ENCODE measurements at regions not wholly inside any gene's neighbourhood (a gene's known extent, or its start where the extent isn't known, plus 50 kb on each side); places are given as distances from the start of the nearest gene placed in this dataset.
"Not testable (repeated sequence)": the region's sequence is repeated elsewhere in the genome, so short reads cannot be mapped to it uniquely, and the experiment has no call there.

- intact Hi-C loops (cut with micrococcal nuclease) = no loop called here
- POLR2A ChIA-PET (ENCODE audit: partially characterized antibody) = no interaction called here
- no peaks in the 10 kb centered on the region for H3K4me1 Mint-ChIP-seq
Observed at GRCh38 chr4:74559853-74560252, 114.9 kb downstream of the AREG start.

GRCh38 chr4:74567981-74568380 lies 123.0 kb downstream of the AREG start:
- POLR2A ChIA-PET (ENCODE audit: partially characterized antibody) = no interaction called here
- intact Hi-C loops (cut with micrococcal nuclease) = no loop called here
- H3K9me3 ChIP-seq (ENCODE audit: control insufficient read depth in 1 of 2, low read length in 2 of 2) = no peaks in the 10 kb centered on the region
- H3K27me3 ChIP-seq (ENCODE audit: insufficient read depth, low read length) = no peaks in the 10 kb centered on the region
- CTCF ChIA-PET (ENCODE audit: partially characterized antibody) = no interaction called here
- H3K4me1 ChIP-seq (ENCODE audit: insufficient read depth, low read length) = no peaks in the 10 kb centered on the region
- no peak for DNase-seq
- no peak overlapping the region for H3K4me3 Mint-ChIP-seq
- no peaks in the 10 kb centered on the region for H3K4me1 Mint-ChIP-seq
- no peak overlapping the region for H3K27ac ChIP-seq (ENCODE audit: low read depth, low read length)
- H3K36me3 Mint-ChIP-seq = peaks cover 0 to 4% of the 10 kb centered on the region in 2 donors
- H3K27me3 Mint-ChIP-seq = peaks cover 0 to 2% of the 10 kb centered on the region in 2 donors
- H3K36me3 ChIP-seq (ENCODE audit: insufficient read depth, low read length) = no peaks in the 10 kb centered on the region
- H3K27ac Mint-ChIP-seq = no peak overlapping the region
- H3K9me3 Mint-ChIP-seq = peaks cover 3 to 18% (median 8%) of the 10 kb centered on the region in 8 donors
- H3K4me3 ChIP-seq (ENCODE audit: low read length in 2 of 2) = no peak overlapping the region

More at GRCh38 chr4:74559853-74560252, 114.9 kb downstream of the AREG start:
- Mint-ChIP-seq H3K4me3 (peak overlapping the region in 1 of 8 donors; percentile 4), H3K9me3 (peaks cover 0 to 18% (median 4%) of the 10 kb centered on the region in 8 donors), H3K27me3 (no peaks in the 10 kb centered on the region), H3K27ac (no peak overlapping the region), H3K36me3 (peaks cover 0 to 4% of the 10 kb centered on the region in 2 donors)
- no peaks in the 10 kb centered on the region for H3K9me3 ChIP-seq (ENCODE audit: control insufficient read depth in 1 of 2, low read length in 2 of 2)
- H3K27me3 ChIP-seq (ENCODE audit: insufficient read depth, low read length) = no peaks in the 10 kb centered on the region
- H3K27ac ChIP-seq (ENCODE audit: low read depth, low read length) = no peak overlapping the region
- H3K4me1 ChIP-seq (ENCODE audit: insufficient read depth, low read length) = no peaks in the 10 kb centered on the region
- H3K4me3 ChIP-seq (ENCODE audit: low read length in 2 of 2) = no peak overlapping the region
- no peak for DNase-seq
- H3K36me3 ChIP-seq (ENCODE audit: insufficient read depth, low read length) = no peaks in the 10 kb centered on the region
- CTCF ChIA-PET (ENCODE audit: partially characterized antibody) = no interaction called here

- H3K4me1 ChIP-seq (ENCODE audit: insufficient read depth, low read length) = no peaks in the 10 kb centered on the region
- no peak overlapping the region for H3K27ac Mint-ChIP-seq
- H3K27me3 Mint-ChIP-seq = peaks cover 0 to 2% of the 10 kb centered on the region in 2 donors
- no peak for DNase-seq
- no peaks in the 10 kb centered on the region for H3K36me3 ChIP-seq (ENCODE audit: insufficient read depth, low read length)
- H3K9me3 Mint-ChIP-seq = peaks cover 0 to 18% (median 4%) of the 10 kb centered on the region in 8 donors
- intact Hi-C loops (cut with micrococcal nuclease) = no loop called here
- no peaks in the 10 kb centered on the region for H3K36me3 Mint-ChIP-seq
- no peaks in the 10 kb centered on the region for H3K4me1 Mint-ChIP-seq
- no peak overlapping the region for H3K4me3 Mint-ChIP-seq
- H3K27ac ChIP-seq (ENCODE audit: low read depth, low read length) = no peak overlapping the region
- H3K27me3 ChIP-seq (ENCODE audit: insufficient read depth, low read length) = no peaks in the 10 kb centered on the region
- POLR2A ChIA-PET (ENCODE audit: partially characterized antibody) = no interaction called here
- H3K4me3 ChIP-seq (ENCODE audit: low read length in 2 of 2) = no peak overlapping the region
- CTCF ChIA-PET (ENCODE audit: partially characterized antibody) = no interaction called here
- H3K9me3 ChIP-seq (ENCODE audit: control insufficient read depth in 1 of 2, low read length in 2 of 2) = no peaks in the 10 kb centered on the region
Observed at GRCh38 chr4:74570095-74570494, 125.2 kb downstream of the AREG start.

- Histone ChIP-seq H3K27me3 (ENCODE audit: insufficient read depth, low read length) (no peaks in the 10 kb centered on the region), H3K27ac (ENCODE audit: low read depth, low read length) (no peak overlapping the region), H3K4me3 (ENCODE audit: low read length in 2 of 2) (no peak overlapping the region), H3K4me1 (ENCODE audit: insufficient read depth, low read length) (no peaks in the 10 kb centered on the region), H3K9me3 (ENCODE audit: control insufficient read depth in 1 of 2, low read length in 2 of 2) (no peaks in the 10 kb centered on the region), H3K36me3 (ENCODE audit: insufficient read depth, low read length) (no peaks in the 10 kb centered on the region)
- Mint-ChIP-seq H3K4me1 (no peaks in the 10 kb centered on the region), H3K27me3 (peaks cover 2% of the 10 kb centered on the region in 2 donors), H3K27ac (no peak overlapping the region), H3K9me3 (no peaks in the 10 kb centered on the region), H3K4me3 (no peak overlapping the region), H3K36me3 (no peaks in the 10 kb centered on the region)
- ChIA-PET POLR2A (ENCODE audit: partially characterized antibody) (no interaction called here), CTCF (ENCODE audit: partially characterized antibody) (no interaction called here)
- intact Hi-C loops (cut with micrococcal nuclease) = no loop called here
- DNase-seq = no peak
Observed at GRCh38 chr4:74578329-74578728, 133.4 kb downstream of the AREG start.

GRCh38 chr4:74578865-74579264 lies 133.9 kb downstream of the AREG start:
- H3K27me3 Mint-ChIP-seq; DNase-seq; H3K9me3 ChIP-seq (ENCODE audit: control insufficient read depth in 1 of 2, low read length in 2 of 2); CTCF ChIA-PET (ENCODE audit: partially characterized antibody); H3K4me1 Mint-ChIP-seq; H3K36me3 ChIP-seq (ENCODE audit: insufficient read depth, low read length); intact Hi-C loops (cut with micrococcal nuclease); H3K27ac Mint-ChIP-seq; H3K4me1 ChIP-seq (ENCODE audit: insufficient read depth, low read length); H3K4me3 ChIP-seq (ENCODE audit: low read length in 2 of 2); H3K27ac ChIP-seq (ENCODE audit: low read depth, low read length); H3K4me3 Mint-ChIP-seq; H3K36me3 Mint-ChIP-seq; H3K27me3 ChIP-seq (ENCODE audit: insufficient read depth, low read length); POLR2A ChIA-PET (ENCODE audit: partially characterized antibody); H3K9me3 Mint-ChIP-seq: not testable (repeated sequence)

GRCh38 chr4:74583089-74583700 lies 138.3 kb downstream of the AREG start:
- H3K4me1 ChIP-seq (ENCODE audit: insufficient read depth, low read length) = no peaks in the 10 kb centered on the region
- H3K4me3 ChIP-seq (ENCODE audit: low read length in 2 of 2) = no peak overlapping the region
- no peak overlapping the region for H3K27ac ChIP-seq (ENCODE audit: low read depth, low read length)
- no peaks in the 10 kb centered on the region for H3K9me3 ChIP-seq (ENCODE audit: control insufficient read depth in 1 of 2, low read length in 2 of 2)
- ChIA-PET POLR2A (ENCODE audit: partially characterized antibody) (no interaction called here), CTCF (ENCODE audit: partially characterized antibody) (no interaction called here)
- H3K27me3 ChIP-seq (ENCODE audit: insufficient read depth, low read length) = no peaks in the 10 kb centered on the region
- no peak for DNase-seq
- Mint-ChIP-seq H3K27ac (no peak overlapping the region), H3K27me3 (peaks cover 0 to under 1% of the 10 kb centered on the region in 2 donors), H3K4me3 (no peak overlapping the region), H3K36me3 (no peaks in the 10 kb centered on the region), H3K9me3 (no peaks in the 10 kb centered on the region), H3K4me1 (no peaks in the 10 kb centered on the region)
- H3K36me3 ChIP-seq (ENCODE audit: insufficient read depth, low read length) = no peaks in the 10 kb centered on the region
- intact Hi-C loops (cut with micrococcal nuclease) = no loop called here

GRCh38 chr4:74583757-74584156 lies 138.8 kb downstream of the AREG start:
- H3K4me3 ChIP-seq (ENCODE audit: low read length in 2 of 2) = no peak overlapping the region
- Mint-ChIP-seq H3K27ac (no peak overlapping the region), H3K4me3 (no peak overlapping the region), H3K9me3 (no peaks in the 10 kb centered on the region), H3K4me1 (no peaks in the 10 kb centered on the region), H3K36me3 (no peaks in the 10 kb centered on the region), H3K27me3 (no peaks in the 10 kb centered on the region)
- H3K27me3 ChIP-seq (ENCODE audit: insufficient read depth, low read length) = no peaks in the 10 kb centered on the region
- intact Hi-C loops (cut with micrococcal nuclease) = no loop called here
- no peak overlapping the region for H3K27ac ChIP-seq (ENCODE audit: low read depth, low read length)
- ChIA-PET POLR2A (ENCODE audit: partially characterized antibody) (no interaction called here), CTCF (ENCODE audit: partially characterized antibody) (no interaction called here)
- no peaks in the 10 kb centered on the region for H3K9me3 ChIP-seq (ENCODE audit: control insufficient read depth in 1 of 2, low read length in 2 of 2)
- no peaks in the 10 kb centered on the region for H3K36me3 ChIP-seq (ENCODE audit: insufficient read depth, low read length)
- no peak for DNase-seq
- H3K4me1 ChIP-seq (ENCODE audit: insufficient read depth, low read length) = no peaks in the 10 kb centered on the region

GRCh38 chr4:74588350-74588749 lies 143.4 kb downstream of the AREG start:
- Histone ChIP-seq H3K27me3 (ENCODE audit: insufficient read depth, low read length) (no peaks in the 10 kb centered on the region), H3K4me1 (ENCODE audit: insufficient read depth, low read length) (no peaks in the 10 kb centered on the region), H3K9me3 (ENCODE audit: control insufficient read depth in 1 of 2, low read length in 2 of 2) (no peaks in the 10 kb centered on the region), H3K36me3 (ENCODE audit: insufficient read depth, low read length) (no peaks in the 10 kb centered on the region), H3K4me3 (ENCODE audit: low read length in 2 of 2) (no peak overlapping the region), H3K27ac (ENCODE audit: low read depth, low read length) (no peak overlapping the region)
- Mint-ChIP-seq H3K27me3 (no peaks in the 10 kb centered on the region), H3K4me3 (no peak overlapping the region), H3K9me3 (peaks cover 0 to 2% (median 0%) of the 10 kb centered on the region in 8 donors), H3K27ac (no peak overlapping the region), H3K4me1 (no peaks in the 10 kb centered on the region), H3K36me3 (no peaks in the 10 kb centered on the region)
- POLR2A ChIA-PET (ENCODE audit: partially characterized antibody) = no interaction called here
- intact Hi-C loops (cut with micrococcal nuclease) = no loop called here
- CTCF ChIA-PET (ENCODE audit: partially characterized antibody) = no interaction called here
- no peak for DNase-seq

All from CD4-positive, alpha-beta memory T cell (primary cell).